ENCODE measurements at regions not wholly inside any gene's neighbourhood (a gene's known extent, or its start where the extent isn't known, plus 50 kb on each side); places are given as distances from the start of the nearest gene placed in this dataset.

- Histone ChIP-seq H3K36me3 (ENCODE audit: control insufficient read depth, insufficient read depth, low read length) (no peaks in the 10 kb centered on the region), H3K27me3 (replicated peaks; ENCODE audit: control insufficient read depth, insufficient read depth, low read length) (no peaks in the 10 kb centered on the region), H3K9me3 (0 out of 2 replicates have a peak, but pooled peaks cover 6% of the 10 kb centered on the region), H3K4me1 (no peaks in the 10 kb centered on the region), H3K4me3 (ENCODE audit: low read depth, low read length) (no peak overlapping the region)
- Mint-ChIP-seq H3K27me3 (ENCODE audit: insufficient read depth, unreplicated experiment) (peaks cover 15% of the 10 kb centered on the region), H3K4me1 (ENCODE audit: low read depth, unreplicated experiment) (no peaks in the 10 kb centered on the region), H3K27ac (ENCODE audit: unreplicated experiment) (no peak overlapping the region), H3K36me3 (ENCODE audit: insufficient read depth, unreplicated experiment) (no peaks in the 10 kb centered on the region), H3K9me3 (ENCODE audit: unreplicated experiment) (no peaks in the 10 kb centered on the region), H3K4me3 (ENCODE audit: unreplicated experiment) (no peak overlapping the region)
- BruUV-seq (replicated peaks): no TSS peak
- no peak for DNase-seq
- CTCF ChIA-PET: interaction anchor here (0.6 kb wide), 1 partner anchor 270 kb away, joined by 3 read pairs; no protein-coding TSS in a partner anchor
- intact Hi-C loops (cut with micrococcal nuclease; ENCODE audit: unreplicated experiment): no loop called here
- TF ChIP-seq CTCF (IDR thresholded peaks at IDR 0.05; ENCODE audit: insufficient read depth in 1 of 2, low read depth in 1 of 2, low read length in 1 of 2, severe bottlenecking in 1 of 2, unreplicated experiment in 1 of 2): no peak
- POLR2A ChIA-PET: no interaction called here
These were observed 167.8 kb upstream of the MTNR1B start for GRCh38 chr11:92801685-92802084.

- no peaks in the 10 kb centered on the region for H3K36me3 Mint-ChIP-seq (ENCODE audit: insufficient read depth, unreplicated experiment)
- no peak for TF ChIP-seq CTCF (IDR thresholded peaks at IDR 0.05; ENCODE audit: insufficient read depth in 1 of 2, low read depth in 1 of 2, low read length in 1 of 2, severe bottlenecking in 1 of 2, unreplicated experiment in 1 of 2)
- no peak overlapping the region for H3K4me3 Mint-ChIP-seq (ENCODE audit: unreplicated experiment)
- CTCF ChIA-PET: no interaction called here
- H3K27ac Mint-ChIP-seq (ENCODE audit: unreplicated experiment): no peak overlapping the region
- no peaks in the 10 kb centered on the region for H3K27me3 ChIP-seq (replicated peaks; ENCODE audit: control insufficient read depth, insufficient read depth, low read length)
- no peak overlapping the region for H3K4me3 ChIP-seq (ENCODE audit: low read depth, low read length)
- H3K4me1 Mint-ChIP-seq (ENCODE audit: low read depth, unreplicated experiment): no peaks in the 10 kb centered on the region
- H3K4me1 ChIP-seq: no peaks in the 10 kb centered on the region
- no peaks in the 10 kb centered on the region for H3K9me3 Mint-ChIP-seq (ENCODE audit: unreplicated experiment)
- H3K9me3 ChIP-seq: 0 out of 2 replicates have a peak, but pooled peaks cover 6% of the 10 kb centered on the region
- no peak for DNase-seq
- intact Hi-C loops (cut with micrococcal nuclease; ENCODE audit: unreplicated experiment): no loop called here
- no TSS peak for BruUV-seq (replicated peaks)
- H3K27me3 Mint-ChIP-seq (ENCODE audit: insufficient read depth, unreplicated experiment): peaks cover 14% of the 10 kb centered on the region
- POLR2A ChIA-PET: no interaction called here
- no peaks in the 10 kb centered on the region for H3K36me3 ChIP-seq (ENCODE audit: control insufficient read depth, insufficient read depth, low read length)
These were observed 166.8 kb upstream of the MTNR1B start for GRCh38 chr11:92802644-92803043.

GRCh38 chr11:92803391-92803790, 166.1 kb upstream of the MTNR1B start:
- ChIA-PET POLR2A (no interaction called here), CTCF (no interaction called here)
- no peaks in the 10 kb centered on the region for H3K27me3 ChIP-seq (replicated peaks; ENCODE audit: control insufficient read depth, insufficient read depth, low read length)
- H3K4me1 Mint-ChIP-seq (ENCODE audit: low read depth, unreplicated experiment): no peaks in the 10 kb centered on the region
- H3K27me3 Mint-ChIP-seq (ENCODE audit: insufficient read depth, unreplicated experiment): peaks cover 18% of the 10 kb centered on the region
- intact Hi-C loops (cut with micrococcal nuclease; ENCODE audit: unreplicated experiment): no loop called here
- no peak overlapping the region for H3K4me3 ChIP-seq (ENCODE audit: low read depth, low read length)
- H3K36me3 Mint-ChIP-seq (ENCODE audit: insufficient read depth, unreplicated experiment): no peaks in the 10 kb centered on the region
- no peak for DNase-seq
- no peaks in the 10 kb centered on the region for H3K9me3 Mint-ChIP-seq (ENCODE audit: unreplicated experiment)
- no peak overlapping the region for H3K4me3 Mint-ChIP-seq (ENCODE audit: unreplicated experiment)
- TF ChIP-seq CTCF (IDR thresholded peaks at IDR 0.05; ENCODE audit: insufficient read depth in 1 of 2, low read depth in 1 of 2, low read length in 1 of 2, severe bottlenecking in 1 of 2, unreplicated experiment in 1 of 2): no peak
- H3K9me3 ChIP-seq: 0 out of 2 replicates have a peak, but pooled peaks cover 6% of the 10 kb centered on the region
- BruUV-seq (replicated peaks): no TSS peak
- H3K36me3 ChIP-seq (ENCODE audit: control insufficient read depth, insufficient read depth, low read length): no peaks in the 10 kb centered on the region
- H3K27ac Mint-ChIP-seq (ENCODE audit: unreplicated experiment): no peak overlapping the region
- no peaks in the 10 kb centered on the region for H3K4me1 ChIP-seq

Data from Caco-2 (cell line).